ENCODE measurements at regions not wholly inside any gene's neighbourhood (a gene's known extent, or its start where the extent isn't known, plus 50 kb on each side); places are given as distances from the start of the nearest gene placed in this dataset.

DNA sequence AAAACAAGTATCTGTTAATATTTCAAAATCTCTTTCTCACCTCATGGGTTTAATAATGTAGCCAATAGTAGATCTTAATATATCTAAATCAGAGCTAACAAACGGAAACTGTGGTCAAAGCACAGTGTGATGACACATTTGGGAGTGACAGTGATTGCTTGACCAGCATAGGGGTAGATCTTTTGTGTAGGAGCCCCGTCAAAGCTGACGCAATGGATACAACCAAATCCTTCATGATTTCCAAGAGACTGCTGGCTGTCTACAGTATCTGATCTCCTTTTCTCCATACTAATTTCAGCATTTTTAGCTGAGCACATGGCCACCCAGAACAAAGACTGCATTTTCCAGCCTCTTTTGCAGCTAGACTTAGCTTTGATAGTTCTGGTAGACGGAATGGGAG lies 299.3 kb upstream of the ECI2 start:
- TF ChIP-seq EP300 (IDR thresholded peaks at IDR 0.05; ENCODE audit: low read depth) (no peak), POLR2AphosphoS5 (IDR thresholded peaks at IDR 0.05) (no peak), POLR2A (IDR thresholded peaks at IDR 0.05) (no peak)
- TF ChIP-seq, protein P1, sequence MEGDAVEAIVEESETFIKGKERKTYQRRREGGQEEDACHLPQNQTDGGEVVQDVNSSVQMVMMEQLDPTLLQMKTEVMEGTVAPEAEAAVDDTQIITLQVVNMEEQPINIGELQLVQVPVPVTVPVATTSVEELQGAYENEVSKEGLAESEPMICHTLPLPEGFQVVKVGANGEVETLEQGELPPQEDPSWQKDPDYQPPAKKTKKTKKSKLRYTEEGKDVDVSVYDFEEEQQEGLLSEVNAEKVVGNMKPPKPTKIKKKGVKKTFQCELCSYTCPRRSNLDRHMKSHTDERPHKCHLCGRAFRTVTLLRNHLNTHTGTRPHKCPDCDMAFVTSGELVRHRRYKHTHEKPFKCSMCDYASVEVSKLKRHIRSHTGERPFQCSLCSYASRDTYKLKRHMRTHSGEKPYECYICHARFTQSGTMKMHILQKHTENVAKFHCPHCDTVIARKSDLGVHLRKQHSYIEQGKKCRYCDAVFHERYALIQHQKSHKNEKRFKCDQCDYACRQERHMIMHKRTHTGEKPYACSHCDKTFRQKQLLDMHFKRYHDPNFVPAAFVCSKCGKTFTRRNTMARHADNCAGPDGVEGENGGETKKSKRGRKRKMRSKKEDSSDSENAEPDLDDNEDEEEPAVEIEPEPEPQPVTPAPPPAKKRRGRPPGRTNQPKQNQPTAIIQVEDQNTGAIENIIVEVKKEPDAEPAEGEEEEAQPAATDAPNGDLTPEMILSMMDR (IDR thresholded peaks at IDR 0.05), result no peak

All from transverse colon (tissue), 4 donors.